Keratinocyte (primary cell): ENCODE measurements at regions not wholly inside any gene's neighbourhood (a gene's known extent, or its start where the extent isn't known, plus 50 kb on each side); places are given as distances from the start of the nearest gene placed in this dataset.

Experiments used
- DNase-seq: peaks from one replicate; pipeline ENCODE4 v3.0.0-alpha.2; 2011; ENCODE audit warnings: low read depth, missing footprints, low spot score
- FAIRE-seq: peaks from 2 replicates; lab custom pipeline; 2011; peaks lifted over from hg19 to GRCh38; lab: Jason Lieb, UNC
- H2AFZ ChIP-seq: 2 replicates; pipeline ENCODE4 v1.6.0; 2012; ENCODE audit warnings: low read length, control low read depth, inconsistent platforms; ENCODE audit not compliant: control insufficient read depth
- H3K27ac ChIP-seq: 2 replicates; pipeline ENCODE4 v1.5.1; 2011; ENCODE audit warnings: low read length; ENCODE audit not compliant: control insufficient read depth, insufficient read depth
- H3K27me3 ChIP-seq: 3 replicates; pipeline ENCODE4 v1.6.0; 2011; ENCODE audit warnings: low read length; ENCODE audit not compliant: control insufficient read depth, insufficient read depth; ENCODE audit errors: extremely low read depth
- H3K36me3 ChIP-seq, 2 experiments: 2 replicates in 1 of 2; 3 replicates in 1 of 2; pipeline ENCODE4 v1.5.1; 2011; ENCODE audit warnings: low read length in 2 of 2, mild to moderate bottlenecking in 1 of 2; ENCODE audit not compliant: control insufficient read depth in 2 of 2, insufficient read depth in 2 of 2; ENCODE audit errors: extremely low read depth in 1 of 2
- H3K4me1 ChIP-seq: 3 replicates; pipeline ENCODE4 v1.5.1; 2011; ENCODE audit warnings: low read length; ENCODE audit not compliant: control insufficient read depth, insufficient read depth; ENCODE audit errors: extremely low read depth
- H3K4me2 ChIP-seq: 3 replicates; pipeline ENCODE4 v1.6.0; 2011; ENCODE audit warnings: low read depth, low read length; ENCODE audit not compliant: control insufficient read depth, insufficient read depth; ENCODE audit errors: extremely low read depth
- H3K4me3 ChIP-seq, 3 experiments: fragments of 200-600 bp in 1 of 3; sonication (generic) in 1 of 3; 2 replicates in 2 of 3; 3 replicates in 1 of 3; pipeline ENCODE4 v1.5.1; 2011 to 2016; ENCODE audit warnings: low read length in 3 of 3, mild to moderate bottlenecking in 3 of 3, control low read depth in 2 of 3, inconsistent platforms in 1 of 3, low read depth in 1 of 3, mixed read lengths in 1 of 3, mixed run types in 1 of 3, moderate library complexity in 1 of 3; ENCODE audit not compliant: control insufficient read depth in 2 of 3, insufficient read depth in 2 of 3; ENCODE audit errors: extremely low read depth in 1 of 3
- H3K79me2 ChIP-seq: 2 replicates; pipeline ENCODE4 v1.6.0; 2012; ENCODE audit warnings: low read length; ENCODE audit not compliant: control insufficient read depth, insufficient read depth
- H3K9ac ChIP-seq: 3 replicates; pipeline ENCODE4 v1.6.0; 2011; ENCODE audit warnings: low read length; ENCODE audit not compliant: control insufficient read depth, insufficient read depth; ENCODE audit errors: extremely low read depth
- H3K9me1 ChIP-seq: 3 replicates; pipeline ENCODE4 v1.6.0; 2011; ENCODE audit warnings: low read length; ENCODE audit not compliant: control insufficient read depth, insufficient read depth; ENCODE audit errors: extremely low read depth
- H3K9me3 ChIP-seq: 2 replicates; pipeline ENCODE4 v1.5.1; 2012; ENCODE audit warnings: low read depth, low read length; ENCODE audit not compliant: control insufficient read depth
- H4K20me1 ChIP-seq: 3 replicates; pipeline ENCODE4 v1.6.0; 2011; ENCODE audit warnings: low read length; ENCODE audit not compliant: control insufficient read depth, insufficient read depth; ENCODE audit errors: extremely low read depth
- EZH2 ChIP-seq: IDR thresholded peaks from one replicate; pipeline ENCODE4 v1.6.1; 2012; ENCODE audit warnings: inconsistent platforms, mild to moderate bottlenecking, low read length, moderate library complexity
- dilution Hi-C: fragments of 300-500 bp; cut with MboI; formaldehyde crosslinking; loops from one replicate; pipeline ENCODE4 v1.7.0; 2020; ENCODE audit warnings: low sequenced_read_pairs; ENCODE audit not compliant: extremely low pct_ligation_motif_present
- TF ChIP-seq, protein P1 (sequence below), 3 experiments: IDR thresholded peaks in 1 of 3; conservative IDR thresholded peaks in 1 of 3; optimal IDR thresholded peaks in 1 of 3; 2 replicates in 2 of 3; 3 replicates in 1 of 3; pipeline versions ENCODE3 to v1.5.1; 2011; ENCODE audit warnings: low read length in 3 of 3, mild to moderate bottlenecking in 3 of 3, moderate library complexity in 2 of 3, control low read depth in 1 of 3, inconsistent platforms in 1 of 3; ENCODE audit not compliant: insufficient read depth in 2 of 3; ENCODE audit errors: extremely low read depth in 1 of 3

DNA sequence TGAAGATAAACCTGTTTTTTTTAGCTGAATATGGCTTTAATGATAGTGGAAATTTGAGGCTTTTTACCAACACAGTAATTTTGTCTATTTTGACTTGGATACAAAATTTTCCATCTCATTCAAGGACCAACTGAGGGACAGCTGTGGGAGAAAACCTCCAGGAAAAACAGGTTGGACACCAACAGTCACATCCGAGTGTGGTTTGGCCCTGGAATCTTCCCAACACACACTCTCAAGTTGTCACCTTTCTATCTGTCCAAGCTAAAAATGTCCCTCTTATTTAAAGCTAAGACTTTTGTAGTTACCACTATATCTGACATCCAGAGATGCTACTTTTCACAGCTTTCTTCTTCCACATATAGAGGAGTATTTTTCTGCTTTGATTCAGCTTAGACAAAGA is 404.9 kb downstream of the PCDH7 start:
- no peak for TF ChIP-seq EZH2

GRCh38 chr4:31125496-31125895 is 405.3 kb downstream of the PCDH7 start:
- dilution Hi-C loops = no loop called here
- Histone ChIP-seq H3K9me3 (no peaks in the 10 kb centered on the region), H3K27ac (no peak overlapping the region), H3K4me3 (no peak overlapping the region), H3K9ac (no peak overlapping the region), H2AFZ (no peak overlapping the region), H3K9me1 (no peaks in the 10 kb centered on the region), H3K4me2 (no peak overlapping the region), H3K27me3 (no peaks in the 10 kb centered on the region), H3K79me2 (no peaks in the 10 kb centered on the region), H4K20me1 (no peaks in the 10 kb centered on the region), H3K4me1 (no peaks in the 10 kb centered on the region), H3K36me3 (no peaks in the 10 kb centered on the region)
- TF ChIP-seq, protein P1, sequence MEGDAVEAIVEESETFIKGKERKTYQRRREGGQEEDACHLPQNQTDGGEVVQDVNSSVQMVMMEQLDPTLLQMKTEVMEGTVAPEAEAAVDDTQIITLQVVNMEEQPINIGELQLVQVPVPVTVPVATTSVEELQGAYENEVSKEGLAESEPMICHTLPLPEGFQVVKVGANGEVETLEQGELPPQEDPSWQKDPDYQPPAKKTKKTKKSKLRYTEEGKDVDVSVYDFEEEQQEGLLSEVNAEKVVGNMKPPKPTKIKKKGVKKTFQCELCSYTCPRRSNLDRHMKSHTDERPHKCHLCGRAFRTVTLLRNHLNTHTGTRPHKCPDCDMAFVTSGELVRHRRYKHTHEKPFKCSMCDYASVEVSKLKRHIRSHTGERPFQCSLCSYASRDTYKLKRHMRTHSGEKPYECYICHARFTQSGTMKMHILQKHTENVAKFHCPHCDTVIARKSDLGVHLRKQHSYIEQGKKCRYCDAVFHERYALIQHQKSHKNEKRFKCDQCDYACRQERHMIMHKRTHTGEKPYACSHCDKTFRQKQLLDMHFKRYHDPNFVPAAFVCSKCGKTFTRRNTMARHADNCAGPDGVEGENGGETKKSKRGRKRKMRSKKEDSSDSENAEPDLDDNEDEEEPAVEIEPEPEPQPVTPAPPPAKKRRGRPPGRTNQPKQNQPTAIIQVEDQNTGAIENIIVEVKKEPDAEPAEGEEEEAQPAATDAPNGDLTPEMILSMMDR (optimal IDR thresholded peaks at IDR 0.05 in 1 of 3, IDR thresholded peaks at IDR 0.05 in 1 of 3, conservative IDR thresholded peaks at IDR 0.05 in 1 of 3; ENCODE audit: extremely low read depth in 1 of 3, insufficient read depth in 2 of 3, low read length in 3 of 3) = no peak
- no peak for TF ChIP-seq EZH2
- DNase-seq (no peak), FAIRE-seq (no peak)

More for the DNA sequence above, 404.9 kb downstream of the PCDH7 start:
- dilution Hi-C loops = no loop called here
- Histone ChIP-seq H2AFZ (no peak overlapping the region), H3K27me3 (no peaks in the 10 kb centered on the region), H3K4me3 (no peak overlapping the region), H3K27ac (no peak overlapping the region), H3K4me1 (no peaks in the 10 kb centered on the region), H4K20me1 (no peaks in the 10 kb centered on the region), H3K36me3 (no peaks in the 10 kb centered on the region), H3K9me3 (no peaks in the 10 kb centered on the region), H3K9me1 (no peaks in the 10 kb centered on the region), H3K79me2 (no peaks in the 10 kb centered on the region), H3K9ac (no peak overlapping the region), H3K4me2 (no peak overlapping the region)
- no peak for FAIRE-seq
- no peak for DNase-seq

GRCh38 chr4:31126881-31127398 is 406.8 kb downstream of the PCDH7 start:
- Histone ChIP-seq H2AFZ (no peak overlapping the region), H3K79me2 (no peaks in the 10 kb centered on the region), H3K9me1 (no peaks in the 10 kb centered on the region), H3K27me3 (no peaks in the 10 kb centered on the region), H3K4me1 (no peaks in the 10 kb centered on the region), H3K36me3 (no peaks in the 10 kb centered on the region), H3K27ac (no peak overlapping the region), H3K4me2 (no peak overlapping the region), H3K9ac (no peak overlapping the region), H3K9me3 (no peaks in the 10 kb centered on the region), H4K20me1 (no peaks in the 10 kb centered on the region), H3K4me3 (no peak overlapping the region)
- TF ChIP-seq, protein P1 (optimal IDR thresholded peaks at IDR 0.05 in 1 of 3, IDR thresholded peaks at IDR 0.05 in 1 of 3, conservative IDR thresholded peaks at IDR 0.05 in 1 of 3; ENCODE audit: extremely low read depth in 1 of 3, insufficient read depth in 2 of 3, low read length in 3 of 3) = no peak
- no peak for TF ChIP-seq EZH2
- no peak for FAIRE-seq
- no peak for DNase-seq
- dilution Hi-C loops = no loop called here
